H1 (cell line): ENCODE measurements at regions not wholly inside any gene's neighbourhood (a gene's known extent, or its start where the extent isn't known, plus 50 kb on each side); places are given as distances from the start of the nearest gene placed in this dataset.

Source experiments
- CBX5 ChIP-seq: fragments of 300-800, 300-1000 bp; sonication (generic); IDR thresholded peaks from 2 replicates; pipeline ENCODE4 v1.7.1; 2016; ENCODE audit warnings: antibody characterized with exemption, low read length, low read depth
- CEBPB ChIP-seq: IDR thresholded peaks from 2 replicates; pipeline ENCODE4 v1.6.1; 2012; ENCODE audit warnings: low read depth, low read length
- CHD2 ChIP-seq: IDR thresholded peaks from 2 replicates; pipeline ENCODE4 v1.6.1; 2012; ENCODE audit warnings: low read length, improper control_type of control experiment
- CTCF ChIP-seq, 3 experiments: IDR thresholded peaks; 1 replicate in 2 of 3; 2 replicates in 1 of 3; pipeline versions ENCODE4 v1.5.1 to v1.6.1; 2011; ENCODE audit warnings: low read length in 3 of 3, mild to moderate bottlenecking in 3 of 3, inconsistent platforms in 2 of 3, low read depth in 1 of 3, moderate library complexity in 1 of 3; ENCODE audit not compliant: insufficient read depth in 1 of 3; ENCODE audit errors: control extremely low read depth in 1 of 3
- EGR1 ChIP-seq: IDR thresholded peaks from 2 replicates; pipeline ENCODE4 v1.6.1; 2011; ENCODE audit warnings: low read depth, low read length, borderline replicate concordance
- EZH2 ChIP-seq: fragments of 200-600 bp; sonication (generic); IDR thresholded peaks from 2 replicates; pipeline ENCODE4 v1.7.1; 2012; ENCODE audit warnings: low read depth, mild to moderate bottlenecking, moderate library complexity, low read length, inconsistent platforms; ENCODE audit not compliant: severe bottlenecking
- GABPA ChIP-seq: IDR thresholded peaks from 2 replicates; pipeline ENCODE4 v1.6.1; 2011; ENCODE audit warnings: mild to moderate bottlenecking, low read length, moderate library complexity, borderline replicate concordance; ENCODE audit not compliant: insufficient read depth
- HDAC6 ChIP-seq: IDR thresholded peaks from one replicate; pipeline ENCODE4 v1.7.1; 2012; ENCODE audit warnings: low read depth, mild to moderate bottlenecking, inconsistent platforms, low read length, moderate library complexity
- MAX ChIP-seq: IDR thresholded peaks from 2 replicates; pipeline ENCODE4 v1.6.1; 2012; ENCODE audit warnings: inconsistent platforms
- POLR2A ChIP-seq, 2 experiments: IDR thresholded peaks; 1 replicate in 1 of 2; 2 replicates in 1 of 2; pipeline ENCODE4 v1.6.1; 2011; ENCODE audit warnings: low read depth in 2 of 2, low read length in 2 of 2, mild to moderate bottlenecking in 2 of 2; ENCODE audit errors: control extremely low read depth in 1 of 2
- POLR2AphosphoS5 ChIP-seq: IDR thresholded peaks from 2 replicates; pipeline ENCODE4 v1.6.1; 2011; ENCODE audit warnings: low read depth, low read length
- TCF12 ChIP-seq: IDR thresholded peaks from 2 replicates; pipeline ENCODE4 v1.6.1; 2011; ENCODE audit warnings: low read depth, mild to moderate bottlenecking, low read length
- TEAD4 ChIP-seq: IDR thresholded peaks from 2 replicates; pipeline ENCODE4 v1.6.1; 2012; ENCODE audit warnings: low read depth, low read length, inconsistent platforms, mixed read lengths
- USF2 ChIP-seq: IDR thresholded peaks from 2 replicates; pipeline ENCODE4 v1.6.1; 2011; ENCODE audit warnings: low read length, improper control_type of control experiment

GRCh38 chr13:72390909-72391308 lies 336.5 kb downstream of the MZT1 start:
- TF ChIP-seq POLR2AphosphoS5 (no peak), EZH2 (no peak), TCF12 (no peak), POLR2A (IDR thresholded peaks at IDR 0.05; ENCODE audit: control extremely low read depth in 1 of 2, low read depth in 2 of 2, low read length in 2 of 2) (no peak), CTCF (IDR thresholded peaks at IDR 0.05; ENCODE audit: control extremely low read depth in 1 of 3, insufficient read depth in 1 of 3, low read depth in 1 of 3, low read length in 3 of 3) (no peak), USF2 (no peak), EGR1 (no peak), TEAD4 (no peak), HDAC6 (no peak), MAX (no peak), CHD2 (no peak), CBX5 (no peak), CEBPB (no peak), GABPA (no peak)
